ENCODE measurements at regions not wholly inside any gene's neighbourhood (a gene's known extent, or its start where the extent isn't known, plus 50 kb on each side); places are given as distances from the start of the nearest gene placed in this dataset.
"Not testable (repeated sequence)": the region's sequence is repeated elsewhere in the genome, so short reads cannot be mapped to it uniquely, and the experiment has no call there.

DNA sequence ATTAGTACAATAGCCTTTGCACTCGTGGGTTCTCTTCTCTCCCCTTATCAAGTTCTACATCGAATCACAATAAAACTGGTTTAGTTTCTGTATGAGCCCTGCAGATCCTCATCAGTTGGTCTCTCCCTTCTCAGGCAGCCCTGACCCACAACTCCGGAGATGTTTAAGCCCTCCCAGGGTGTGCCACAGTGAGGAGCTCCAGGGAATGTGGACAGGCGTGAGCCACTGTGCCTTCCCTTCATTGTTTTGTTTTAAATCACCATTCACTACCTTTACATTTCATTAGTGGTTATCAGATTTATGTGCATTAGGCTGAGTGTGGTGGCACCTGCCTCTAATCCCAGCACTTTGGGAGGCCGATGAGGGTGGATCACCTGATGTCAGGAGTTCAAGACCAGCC, 133.2 kb downstream of the LARP7 start:
- DNase-seq (ENCODE audit: extremely low read depth, low read depth), result no peak

DNA sequence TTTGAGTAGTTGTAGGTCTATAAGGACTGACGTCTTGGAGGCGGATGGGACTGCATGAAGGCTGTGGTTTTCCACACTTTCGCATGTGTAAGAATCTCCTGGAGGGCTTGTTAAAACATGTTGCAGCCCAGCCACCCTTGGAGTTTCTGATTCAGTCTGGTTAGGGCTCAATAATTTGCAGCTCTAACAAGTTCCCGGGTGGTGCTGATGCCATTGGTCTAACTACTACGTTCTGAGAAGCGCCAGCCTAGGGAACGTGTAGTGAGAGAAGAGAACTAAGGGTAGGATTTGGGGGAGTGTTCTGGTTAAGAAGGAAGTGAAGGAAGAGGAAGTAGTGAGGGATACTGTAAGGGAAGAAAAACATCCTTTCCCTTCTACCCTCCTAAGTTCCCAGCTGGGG, 138.9 kb downstream of the LARP7 start:
- DNase-seq (ENCODE audit: extremely low read depth, low read depth), result no peak

DNA sequence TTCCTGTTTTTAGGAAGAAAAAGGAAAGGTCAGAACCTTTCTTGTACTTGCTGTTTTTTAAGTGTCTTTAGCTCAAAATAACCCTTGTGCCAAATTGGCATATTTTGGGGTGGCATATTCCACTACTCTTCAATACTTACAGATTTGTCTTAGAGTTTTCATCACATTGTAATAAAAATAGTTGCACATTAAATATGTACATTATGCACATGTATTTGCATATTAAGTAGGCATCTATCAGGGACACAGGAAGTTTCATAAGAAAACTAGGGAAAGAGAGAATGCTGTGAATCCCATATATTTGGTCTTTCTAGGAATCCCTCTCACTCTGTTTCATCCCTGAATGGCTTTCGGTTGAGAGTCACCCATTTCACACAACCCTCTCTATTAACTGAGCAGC, 139.6 kb downstream of the LARP7 start:
- DNase-seq (ENCODE audit: extremely low read depth, low read depth), result no peak

DNA sequence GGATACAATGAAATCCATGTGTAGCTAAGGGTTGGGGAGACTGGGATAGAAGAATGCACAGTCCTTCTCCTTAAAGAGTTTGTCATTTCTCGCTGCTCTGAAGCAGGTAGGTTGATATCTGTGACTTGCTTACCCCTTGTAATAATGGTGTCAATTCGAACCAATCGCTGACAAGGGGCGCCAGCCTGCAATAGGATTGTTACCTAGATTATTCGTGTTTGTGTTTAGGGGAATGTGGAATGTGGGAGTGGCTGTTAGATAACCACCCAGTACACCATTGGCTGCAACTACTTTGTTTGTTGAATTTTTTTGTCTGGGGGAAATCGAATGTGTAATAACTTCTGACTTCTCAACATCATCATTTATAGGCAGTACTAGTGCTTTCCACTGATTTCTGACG, 141.6 kb downstream of the LARP7 start:
- no peak for DNase-seq (ENCODE audit: extremely low read depth, low read depth)

DNA sequence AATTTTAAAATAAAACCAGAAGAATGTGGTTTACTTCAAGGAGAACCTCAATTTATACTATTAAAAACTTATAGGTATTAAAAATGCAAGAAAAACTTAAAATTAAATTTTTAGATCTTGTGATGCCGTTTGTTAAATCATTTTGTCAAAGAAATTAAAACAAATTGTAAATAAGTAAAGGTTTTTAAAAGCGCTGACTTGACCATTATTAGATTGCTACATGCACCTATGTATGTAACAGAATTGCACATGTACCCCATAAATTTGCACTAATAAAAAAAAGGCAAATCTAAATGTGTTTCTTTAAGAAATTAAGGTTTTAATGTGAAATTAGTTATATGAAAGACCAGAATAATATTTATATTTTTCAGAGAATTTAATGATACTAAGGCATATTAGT, 156.1 kb downstream of the LARP7 start:
- no peak for DNase-seq (ENCODE audit: extremely low read depth, low read depth)

DNA sequence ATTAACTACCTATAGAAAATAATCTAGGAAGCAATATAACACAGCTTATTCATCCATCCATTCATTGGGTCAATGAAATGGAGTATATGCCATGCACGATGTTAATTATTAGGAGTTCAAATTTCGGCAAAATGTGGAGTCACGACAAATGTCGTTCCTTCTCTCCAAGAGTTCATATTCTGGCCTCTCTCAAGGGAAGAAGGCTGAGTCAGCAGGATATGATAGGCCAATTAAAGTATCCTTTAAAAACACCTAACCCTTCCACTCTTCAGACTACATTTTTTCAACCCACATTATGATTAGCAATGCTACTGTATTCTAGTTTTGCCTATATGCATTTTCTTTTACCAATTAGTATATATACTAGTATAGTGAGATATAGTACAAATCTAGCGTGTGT, 163.1 kb downstream of the LARP7 start:
- DNase-seq (ENCODE audit: extremely low read depth, low read depth), result no peak

DNA sequence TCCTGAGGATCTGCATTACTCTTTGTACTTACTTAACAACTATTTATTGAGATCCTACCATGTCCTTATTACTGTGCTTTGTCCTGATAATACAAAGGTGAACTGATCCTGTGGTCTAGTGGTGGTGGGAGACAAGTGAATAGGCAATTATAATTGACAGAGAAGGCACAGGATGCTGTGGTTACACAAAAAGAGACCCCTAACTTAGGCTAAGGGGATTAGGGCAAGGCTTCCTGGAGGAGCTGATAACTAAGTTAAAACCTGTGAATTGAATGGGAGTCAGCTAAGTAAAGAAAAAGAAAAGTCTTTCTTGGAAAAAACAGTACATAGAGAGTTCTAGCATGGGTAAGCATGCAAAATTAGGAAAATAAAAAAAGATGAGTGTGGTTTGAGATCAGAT, 164.4 kb downstream of the LARP7 start:
- DNase-seq (ENCODE audit: extremely low read depth, low read depth), result no peak

DNA sequence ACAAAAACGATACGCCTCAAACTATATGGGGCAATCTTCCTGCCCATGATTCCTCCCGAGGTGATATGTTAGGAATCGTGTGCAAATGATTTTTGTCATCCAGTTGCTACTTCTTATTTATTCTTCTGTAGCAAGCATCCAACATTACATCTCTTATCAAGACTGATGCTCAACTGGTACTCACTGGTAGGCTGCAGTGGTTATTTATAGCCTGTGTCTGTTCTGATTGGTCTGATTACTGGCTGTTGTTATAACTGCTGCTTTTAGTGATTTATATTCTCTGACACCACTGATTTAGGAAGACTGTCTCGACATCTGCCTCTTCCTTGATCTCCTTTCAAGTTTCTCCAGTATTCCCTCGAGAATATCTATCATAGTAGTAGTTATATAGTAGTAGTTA, 165.8 kb downstream of the LARP7 start:
- no peak for DNase-seq (ENCODE audit: extremely low read depth, low read depth)

DNA sequence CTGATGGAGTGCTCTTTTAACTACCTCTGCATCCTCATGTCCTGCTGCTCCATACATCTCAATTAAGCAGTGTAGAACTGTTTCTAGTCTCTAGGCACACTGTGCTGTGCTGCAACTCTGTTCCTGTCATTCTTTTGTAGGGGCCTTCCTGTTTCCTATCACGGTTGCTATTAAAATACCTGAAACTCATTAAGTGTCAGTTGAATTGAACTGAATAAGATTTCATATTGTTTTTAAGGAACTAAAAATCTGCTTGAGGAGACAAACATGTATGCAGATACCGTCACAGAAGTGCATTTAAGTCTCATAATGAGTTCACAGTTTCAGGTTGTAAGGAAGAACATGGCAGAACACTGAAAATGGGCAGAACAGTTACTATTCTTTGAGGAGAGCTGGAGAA, 170.1 kb downstream of the LARP7 start:
- no peak for DNase-seq (ENCODE audit: extremely low read depth, low read depth)

DNA sequence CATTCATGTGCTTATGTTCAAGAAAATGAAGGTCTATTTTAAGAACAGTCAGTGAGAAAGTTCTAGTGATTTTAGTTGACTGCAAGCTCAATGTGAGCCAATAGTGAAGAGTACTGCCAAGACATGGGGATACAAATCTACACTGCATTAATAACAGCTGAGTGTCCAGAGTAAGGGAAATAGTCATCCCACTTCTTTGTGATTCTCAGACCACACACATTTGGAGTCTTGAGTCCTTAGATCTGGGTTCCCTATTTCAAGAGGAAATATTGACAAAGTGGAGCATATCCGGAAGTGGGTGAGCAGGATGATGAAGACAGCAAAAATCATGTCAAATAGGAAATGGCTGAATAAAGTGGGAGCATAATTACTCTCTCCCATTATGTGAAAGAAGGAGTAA, 171.1 kb downstream of the LARP7 start:
- no peak for DNase-seq (ENCODE audit: extremely low read depth, low read depth)

DNA sequence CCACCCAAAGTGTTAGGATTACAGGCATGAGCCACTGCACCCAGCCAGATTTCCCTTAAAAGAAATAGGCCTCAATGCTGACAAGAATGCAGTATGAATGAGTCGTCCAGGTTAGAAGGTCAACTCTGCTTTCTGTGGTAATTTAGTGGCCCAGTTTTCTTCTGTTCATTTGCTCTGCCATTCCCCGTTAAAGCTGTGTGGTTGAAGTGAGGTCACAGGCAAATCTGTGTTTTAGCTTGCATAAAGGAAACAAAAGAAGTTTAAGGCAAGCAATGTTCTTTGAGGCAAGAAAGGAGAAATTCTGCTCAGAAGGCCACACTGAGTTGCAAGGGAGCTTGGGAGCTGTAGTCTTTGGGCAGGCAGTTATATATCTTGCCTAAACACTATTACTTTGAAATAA, 176.8 kb downstream of the LARP7 start:
- no peak for DNase-seq (ENCODE audit: extremely low read depth, low read depth)

DNA sequence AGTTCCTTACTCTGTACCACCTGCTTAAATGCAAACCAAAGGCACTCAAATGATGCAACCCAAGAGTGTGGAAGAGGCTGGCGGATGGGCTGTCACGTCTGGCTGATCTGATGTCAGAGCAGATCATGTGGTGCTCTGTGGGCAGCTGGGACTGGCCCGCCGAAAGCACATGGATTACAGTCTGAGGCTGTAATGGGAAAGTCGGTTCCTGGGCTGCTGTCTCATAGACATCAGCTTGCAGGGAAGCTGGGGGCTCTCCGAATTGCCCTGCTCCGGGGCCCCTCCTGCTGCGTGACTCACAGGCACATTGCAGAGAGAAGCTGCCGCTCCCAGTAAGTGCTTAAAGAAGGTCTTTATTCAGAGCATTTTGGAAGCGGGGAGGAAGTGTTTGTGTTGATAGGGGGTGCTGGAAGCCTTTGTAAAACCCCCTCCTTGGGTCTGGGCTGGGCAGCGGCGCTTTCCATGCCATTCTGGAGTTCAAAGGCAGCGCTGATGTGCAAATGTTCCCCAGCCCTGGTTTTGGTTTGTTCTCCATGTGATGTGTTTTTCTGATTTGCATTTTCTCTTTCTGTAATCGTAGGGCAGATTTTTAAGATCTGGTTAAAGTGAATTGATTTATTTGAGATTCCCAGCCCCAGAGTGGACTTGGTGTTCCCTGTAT, 181.1 kb downstream of the LARP7 start:
- peak; percentile 79 for DNase-seq (ENCODE audit: extremely low read depth, low read depth)

DNA sequence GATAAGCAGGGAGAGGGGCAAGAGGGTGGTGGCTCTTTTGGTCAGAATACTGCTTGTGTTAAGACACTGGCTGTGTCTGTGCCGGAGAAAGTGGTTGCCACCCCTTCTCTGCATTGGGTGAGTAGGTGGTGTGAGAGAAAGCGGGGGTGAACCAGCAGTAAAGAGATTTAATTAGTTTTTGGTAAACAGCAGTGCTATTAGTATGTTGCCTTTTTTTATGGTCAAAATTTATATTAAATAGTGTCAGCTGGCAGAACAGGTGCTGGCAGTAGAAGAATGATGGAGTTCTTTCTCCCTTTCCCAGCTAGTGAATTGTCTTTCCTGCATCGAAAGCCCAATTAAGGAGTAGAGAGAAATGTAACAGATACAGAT, 181.6 kb downstream of the LARP7 start:
- no peak for DNase-seq (ENCODE audit: extremely low read depth, low read depth)

DNA sequence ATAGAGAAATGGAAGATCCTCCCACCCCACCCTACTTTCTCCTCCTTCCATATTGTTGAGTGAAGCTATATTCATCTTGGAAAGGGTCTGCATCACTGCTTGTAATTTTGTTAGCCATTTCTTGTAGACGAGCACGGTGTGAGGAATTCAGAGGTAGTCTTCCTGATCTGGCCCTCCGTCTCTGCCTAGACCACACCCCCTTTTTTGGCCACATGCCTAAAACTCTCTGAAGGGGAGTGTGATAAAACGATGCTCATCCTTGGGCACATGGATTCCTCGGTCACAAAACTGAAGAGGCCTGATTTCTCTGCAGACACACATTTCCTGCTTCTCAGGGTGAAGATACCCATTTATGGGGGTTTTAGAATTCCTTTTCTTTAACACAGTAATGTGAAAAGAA, 182.8 kb downstream of the LARP7 start:
- no peak for DNase-seq (ENCODE audit: extremely low read depth, low read depth)

DNA sequence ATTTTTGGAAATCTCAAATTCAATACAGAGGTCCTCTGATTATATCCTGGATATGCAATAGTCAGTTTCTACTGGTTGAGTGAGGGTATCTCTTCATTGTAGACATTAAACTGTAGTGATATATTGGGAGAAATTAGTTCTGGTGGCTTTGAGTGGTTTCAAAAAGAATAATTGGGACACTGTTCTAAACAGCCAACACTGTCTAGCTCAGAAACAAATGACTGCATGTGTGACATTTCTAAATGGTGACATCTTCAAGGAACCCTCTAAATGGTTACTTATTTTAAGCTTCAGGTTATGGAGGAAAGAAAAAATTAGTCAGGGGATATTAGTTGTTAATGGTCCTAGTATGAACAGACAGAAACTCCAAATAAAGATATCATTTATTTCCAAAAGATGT, 186.2 kb downstream of the LARP7 start:
- no peak for DNase-seq (ENCODE audit: extremely low read depth, low read depth)

DNA sequence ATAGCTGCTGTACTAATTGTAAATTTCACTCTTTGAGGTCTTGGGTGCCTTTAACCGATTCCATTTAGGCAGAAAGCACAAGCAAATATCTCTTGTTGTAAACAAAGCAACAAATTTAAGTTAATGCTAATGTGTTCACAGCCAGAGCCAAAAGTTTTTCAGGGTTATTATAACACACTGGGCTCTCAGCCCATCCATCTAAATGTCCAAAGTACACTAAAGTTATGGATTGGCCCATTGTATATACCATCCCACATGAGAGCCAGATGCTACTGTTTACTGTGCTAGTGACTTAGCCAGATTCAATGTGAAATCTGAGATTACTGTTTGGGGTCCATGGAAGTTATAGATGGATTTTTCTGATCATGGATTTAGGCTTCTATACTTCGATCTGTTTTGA, 186.7 kb downstream of the LARP7 start:
- no peak for DNase-seq (ENCODE audit: extremely low read depth, low read depth)

DNA sequence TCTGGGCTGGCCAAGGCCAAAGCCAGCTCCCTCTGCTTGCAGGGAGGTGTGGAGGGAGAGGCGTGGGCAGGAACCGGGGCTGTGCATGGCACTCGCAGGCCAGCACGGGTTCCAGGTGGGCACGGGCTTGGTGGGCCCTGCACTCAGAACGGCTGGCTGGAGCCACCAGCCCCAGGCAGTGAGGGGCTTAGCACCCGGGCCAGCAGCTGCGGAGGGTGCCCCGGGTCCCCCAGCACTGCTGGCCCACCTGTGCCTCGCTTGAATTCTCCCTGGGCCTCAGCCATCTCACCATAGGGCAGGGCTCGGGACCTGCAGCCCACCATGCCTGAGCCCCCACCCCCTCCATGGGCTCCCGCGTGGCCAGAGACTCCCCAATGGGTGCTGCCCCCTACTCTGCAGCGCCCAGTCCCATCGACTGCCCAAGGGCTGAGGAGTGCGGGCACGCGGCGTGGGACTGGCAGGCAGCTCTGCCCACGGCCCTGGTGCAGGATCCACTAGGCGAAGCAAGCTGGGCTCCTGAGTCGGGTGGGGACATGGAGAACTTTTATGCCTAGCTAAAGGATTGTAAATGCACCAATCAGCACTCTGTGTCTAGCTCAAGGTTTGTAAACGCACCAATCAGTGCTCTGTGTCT, 193.9 kb downstream of the LARP7 start:
- no peak for DNase-seq (ENCODE audit: extremely low read depth, low read depth)

DNA sequence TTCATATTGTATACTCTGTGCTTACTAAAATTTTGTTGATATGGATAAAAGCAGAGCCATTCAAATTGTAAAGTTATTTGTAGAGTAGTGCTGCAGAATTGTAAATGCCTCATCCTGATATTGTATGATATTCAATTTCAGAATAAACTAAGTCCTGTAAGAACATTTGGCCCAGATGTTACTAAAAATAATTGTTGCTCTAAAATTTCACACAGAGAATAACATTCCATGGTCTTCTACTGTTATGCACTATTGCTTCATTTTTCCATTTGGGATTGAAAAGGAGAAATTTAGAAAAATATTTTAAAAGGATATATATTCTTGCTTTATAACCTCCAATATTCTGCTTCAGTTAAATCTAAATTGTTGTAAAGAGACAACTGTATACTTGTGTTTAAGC, 195.6 kb downstream of the LARP7 start:
- no peak for DNase-seq (ENCODE audit: extremely low read depth, low read depth)

DNA sequence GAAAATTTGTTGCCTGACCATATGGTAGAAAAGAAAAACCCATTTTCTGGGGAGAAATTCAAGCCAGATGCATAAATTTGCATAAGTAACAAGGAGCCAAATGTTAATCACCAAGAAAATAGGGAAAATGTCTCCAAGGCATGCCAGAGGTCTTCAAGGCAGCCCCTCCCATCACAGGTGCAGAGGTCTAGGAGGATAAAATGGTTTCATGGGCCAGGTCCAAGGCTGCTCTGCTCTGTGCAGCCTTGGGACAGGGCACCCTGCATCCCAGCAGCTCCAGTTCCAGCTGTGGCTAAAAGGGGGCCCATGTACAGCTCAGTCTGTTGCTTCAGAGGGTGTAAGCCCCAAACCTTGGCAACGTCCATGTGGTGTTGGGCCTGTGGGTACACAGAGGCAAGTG, 200.0 kb downstream of the LARP7 start:
- DNase-seq (ENCODE audit: extremely low read depth, low read depth), result no peak

DNA sequence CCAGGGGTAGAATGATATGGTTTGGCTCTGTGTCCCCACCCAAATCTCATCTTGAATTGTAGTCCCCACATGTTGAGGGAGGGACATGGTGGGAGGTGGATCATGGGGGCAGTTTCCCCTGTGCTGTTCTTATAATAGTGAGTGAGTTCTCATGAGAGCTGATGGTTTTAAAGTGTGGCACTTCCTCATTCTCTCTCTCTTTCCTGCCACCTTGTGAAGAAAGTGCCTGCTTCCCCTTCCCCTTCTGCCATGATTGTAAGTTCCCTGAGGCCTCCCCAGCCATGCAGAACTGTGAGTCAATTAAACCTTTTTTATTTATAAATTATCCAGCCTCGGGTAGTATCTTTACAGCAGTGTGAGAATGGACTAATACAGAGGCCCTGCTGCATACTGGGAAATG, 201.1 kb downstream of the LARP7 start:
- not testable (repeated sequence) for DNase-seq (ENCODE audit: extremely low read depth, low read depth)

DNA sequence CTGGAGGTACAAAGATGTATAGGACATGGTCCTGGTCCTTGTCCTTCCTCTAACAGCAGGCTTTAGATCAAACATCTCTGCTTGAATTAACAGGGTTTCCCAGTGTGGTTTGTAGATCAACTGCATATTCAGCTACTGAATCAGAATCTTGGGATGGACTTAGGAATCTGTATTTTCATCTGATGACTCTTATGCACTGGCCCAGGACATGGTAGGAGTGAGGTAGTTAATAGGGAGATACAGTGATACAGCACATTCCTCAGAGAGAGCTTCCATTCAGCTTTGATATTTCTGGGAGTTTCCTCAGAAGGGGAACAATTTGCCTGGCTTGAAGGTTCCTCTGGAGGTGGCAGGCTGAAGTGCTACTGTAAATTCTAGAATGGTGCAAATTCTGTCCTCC, 203.1 kb downstream of the LARP7 start:
- DNase-seq (ENCODE audit: extremely low read depth, low read depth), result no peak

DNA sequence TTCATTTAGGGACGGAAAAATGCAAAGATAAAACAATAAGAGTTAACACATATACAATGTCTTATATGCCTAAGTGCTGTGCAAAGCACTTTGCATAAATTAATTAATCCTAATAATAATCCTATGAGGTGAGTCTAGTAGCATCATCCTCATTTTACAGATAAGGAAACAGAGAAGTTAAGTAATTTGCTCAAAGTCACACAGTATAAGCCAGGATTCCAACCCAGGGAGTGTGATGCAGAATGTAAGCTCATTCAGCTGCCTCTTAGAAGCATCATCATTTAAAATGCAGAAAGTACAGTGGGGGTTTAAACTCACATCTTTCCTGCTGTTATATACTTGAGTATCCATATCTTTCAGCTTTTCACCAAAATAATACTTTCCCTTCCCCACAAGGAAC, 203.7 kb downstream of the LARP7 start:
- DNase-seq (ENCODE audit: extremely low read depth, low read depth), result no peak

DNA sequence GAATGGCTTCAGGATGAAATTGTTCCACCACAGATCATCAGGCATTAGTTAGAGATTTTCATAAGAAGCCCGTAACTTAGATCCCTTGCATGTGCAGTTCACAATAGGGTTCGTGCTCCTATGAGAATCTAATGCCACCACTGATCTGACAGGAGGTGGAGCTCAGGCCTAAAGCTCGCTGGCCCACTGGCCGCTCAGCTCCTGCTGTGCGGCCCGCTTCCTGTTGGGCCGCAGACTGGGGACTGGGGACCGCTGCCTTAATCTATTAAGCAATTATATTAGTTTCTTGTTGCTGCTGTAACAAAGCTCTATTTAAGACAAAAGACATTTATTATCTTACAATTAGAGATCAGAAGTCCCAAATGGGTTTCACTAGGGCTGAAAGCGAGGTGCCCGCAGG, 205.6 kb downstream of the LARP7 start:
- DNase-seq (ENCODE audit: extremely low read depth, low read depth), result no peak

Data from NCI-H460 (cell line).